ENCODE measurements at regions not wholly inside any gene's neighbourhood (a gene's known extent, or its start where the extent isn't known, plus 50 kb on each side); places are given as distances from the start of the nearest gene placed in this dataset.

- TF ChIP-seq, protein P1, sequence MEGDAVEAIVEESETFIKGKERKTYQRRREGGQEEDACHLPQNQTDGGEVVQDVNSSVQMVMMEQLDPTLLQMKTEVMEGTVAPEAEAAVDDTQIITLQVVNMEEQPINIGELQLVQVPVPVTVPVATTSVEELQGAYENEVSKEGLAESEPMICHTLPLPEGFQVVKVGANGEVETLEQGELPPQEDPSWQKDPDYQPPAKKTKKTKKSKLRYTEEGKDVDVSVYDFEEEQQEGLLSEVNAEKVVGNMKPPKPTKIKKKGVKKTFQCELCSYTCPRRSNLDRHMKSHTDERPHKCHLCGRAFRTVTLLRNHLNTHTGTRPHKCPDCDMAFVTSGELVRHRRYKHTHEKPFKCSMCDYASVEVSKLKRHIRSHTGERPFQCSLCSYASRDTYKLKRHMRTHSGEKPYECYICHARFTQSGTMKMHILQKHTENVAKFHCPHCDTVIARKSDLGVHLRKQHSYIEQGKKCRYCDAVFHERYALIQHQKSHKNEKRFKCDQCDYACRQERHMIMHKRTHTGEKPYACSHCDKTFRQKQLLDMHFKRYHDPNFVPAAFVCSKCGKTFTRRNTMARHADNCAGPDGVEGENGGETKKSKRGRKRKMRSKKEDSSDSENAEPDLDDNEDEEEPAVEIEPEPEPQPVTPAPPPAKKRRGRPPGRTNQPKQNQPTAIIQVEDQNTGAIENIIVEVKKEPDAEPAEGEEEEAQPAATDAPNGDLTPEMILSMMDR (IDR thresholded peaks at IDR 0.05 in 8 of 11, conservative IDR thresholded peaks at IDR 0.05 in 3 of 11): no peak
- TF ChIP-seq POLR2AphosphoS5 (IDR thresholded peaks at IDR 0.05) (no peak), POLR2A (IDR thresholded peaks at IDR 0.05) (no peak)
These were observed 538.8 kb upstream of the CXADR start for GRCh38 chr21:16974060-16974459.

Data from spleen (tissue), 7 donors.